Skeletal muscle tissue (tissue), 3 donors: ENCODE measurements at regions not wholly inside any gene's neighbourhood (a gene's known extent, or its start where the extent isn't known, plus 50 kb on each side); places are given as distances from the start of the nearest gene placed in this dataset.
A peak's percentile ranks its signal among the peaks of the same experiment; 100 is the strongest.

Experiments
- H3K27ac ChIP-seq: one replicate; pipeline ENCODE4 v1.7.0; 2013; ENCODE audit warnings: mild to moderate bottlenecking, low read depth, low read length, inconsistent platforms
- H3K27me3 ChIP-seq, 3 donors: one replicate each; pipeline ENCODE4 v1.7.0; 2013; ENCODE audit warnings: low read length in 3 of 3; ENCODE audit not compliant: control insufficient read depth in 3 of 3, insufficient read depth in 3 of 3
- H3K36me3 ChIP-seq, 3 donors: one replicate each; pipeline ENCODE4 v1.7.0; 2013; ENCODE audit warnings: low read length in 3 of 3; ENCODE audit not compliant: control insufficient read depth in 3 of 3, insufficient read depth in 3 of 3
- H3K4me1 ChIP-seq, 3 donors: one replicate each; pipeline ENCODE4 v1.7.0; 2013; ENCODE audit warnings: low read length in 3 of 3, mild to moderate bottlenecking in 3 of 3; ENCODE audit not compliant: control insufficient read depth in 3 of 3, insufficient read depth in 3 of 3
- H3K4me3 ChIP-seq, 3 donors: one replicate each; pipeline ENCODE4 v1.7.0; 2013; ENCODE audit warnings: low read length in 3 of 3
- H3K9ac ChIP-seq, 3 donors: one replicate each; pipeline ENCODE4 v1.7.0; 2013; ENCODE audit warnings: low read length in 3 of 3, mild to moderate bottlenecking in 3 of 3, moderate library complexity in 2 of 3, low read depth in 1 of 3
- H3K9me3 ChIP-seq, 3 donors: one replicate each; pipeline ENCODE4 v1.7.0; 2013; ENCODE audit warnings: low read length in 3 of 3; ENCODE audit not compliant: control insufficient read depth in 3 of 3
- donor health status: Osteomylitis.

- no peaks in the 10 kb centered on the region for H3K9me3 ChIP-seq
- no peaks in the 10 kb centered on the region for H3K36me3 ChIP-seq
These were observed 101.8 kb downstream of the SPRY2 start for GRCh38 chr13:80239116-80239515.

GRCh38 chr13:80237646-80238045, 103.3 kb downstream of the SPRY2 start:
- Histone ChIP-seq H3K27ac (no peak overlapping the region), H3K27me3 (no peaks in the 10 kb centered on the region), H3K4me1 (no peaks in the 10 kb centered on the region), H3K36me3 (no peaks in the 10 kb centered on the region), H3K9me3 (no peaks in the 10 kb centered on the region), H3K9ac (no peak overlapping the region), H3K4me3 (no peak overlapping the region)

More at GRCh38 chr13:80239116-80239515, 101.8 kb downstream of the SPRY2 start:
- Histone ChIP-seq H3K27me3 (no peaks in the 10 kb centered on the region), H3K4me3 (no peak overlapping the region), H3K9ac (no peak overlapping the region), H3K27ac (no peak overlapping the region), H3K4me1 (no peaks in the 10 kb centered on the region)

- no peak overlapping the region for H3K27ac ChIP-seq
These were observed 105.0 kb downstream of the SPRY2 start for GRCh38 chr13:80235967-80236302.

GRCh38 chr13:80235166-80235966, 105.6 kb downstream of the SPRY2 start:
- Histone ChIP-seq H3K27ac (no peak overlapping the region), H3K4me1 (no peaks in the 10 kb centered on the region), H3K36me3 (no peaks in the 10 kb centered on the region), H3K27me3 (no peaks in the 10 kb centered on the region), H3K9ac (peak overlapping the region in 1 of 3 donors; percentile 15), H3K9me3 (no peaks in the 10 kb centered on the region), H3K4me3 (peak overlapping the region in 2 of 3 donors; percentile 25 to 52)

More at GRCh38 chr13:80235967-80236302, 105.0 kb downstream of the SPRY2 start:
- Histone ChIP-seq H3K36me3 (no peaks in the 10 kb centered on the region), H3K9me3 (no peaks in the 10 kb centered on the region), H3K27me3 (no peaks in the 10 kb centered on the region), H3K4me1 (no peaks in the 10 kb centered on the region), H3K4me3 (peak overlapping the region in 2 of 3 donors; percentile 25 to 52), H3K9ac (no peak overlapping the region)

GRCh38 chr13:80227645-80228044, 113.3 kb downstream of the SPRY2 start:
- H3K4me1 ChIP-seq: no peaks in the 10 kb centered on the region
- no peak overlapping the region for H3K4me3 ChIP-seq
- H3K27me3 ChIP-seq: no peaks in the 10 kb centered on the region
- no peak overlapping the region for H3K27ac ChIP-seq
- H3K36me3 ChIP-seq: no peaks in the 10 kb centered on the region
- peaks cover 0 to 4% (median 0%) of the 10 kb centered on the region in 3 donors for H3K9me3 ChIP-seq
- H3K9ac ChIP-seq: no peak overlapping the region

GRCh38 chr13:80226645-80227044, 114.3 kb downstream of the SPRY2 start:
- no peaks in the 10 kb centered on the region for H3K27me3 ChIP-seq
- no peak overlapping the region for H3K27ac ChIP-seq
- no peaks in the 10 kb centered on the region for H3K4me1 ChIP-seq

GRCh38 chr13:80224468-80224867, 116.5 kb downstream of the SPRY2 start:
- Histone ChIP-seq H3K9me3 (peaks cover 0 to 4% (median 0%) of the 10 kb centered on the region in 3 donors), H3K27ac (no peak overlapping the region), H3K4me3 (no peak overlapping the region), H3K4me1 (no peaks in the 10 kb centered on the region), H3K36me3 (no peaks in the 10 kb centered on the region), H3K9ac (no peak overlapping the region), H3K27me3 (no peaks in the 10 kb centered on the region)

More at GRCh38 chr13:80226645-80227044, 114.3 kb downstream of the SPRY2 start:
- Histone ChIP-seq H3K9me3 (peaks cover 0 to 4% (median 0%) of the 10 kb centered on the region in 3 donors), H3K36me3 (no peaks in the 10 kb centered on the region), H3K4me3 (no peak overlapping the region), H3K9ac (no peak overlapping the region)

- H3K27ac ChIP-seq: no peak overlapping the region
- no peak overlapping the region for H3K4me3 ChIP-seq
- peaks cover 0 to under 1% (median 0%) of the 10 kb centered on the region in 3 donors for H3K9me3 ChIP-seq
- no peak overlapping the region for H3K9ac ChIP-seq
- H3K36me3 ChIP-seq: no peaks in the 10 kb centered on the region
- no peaks in the 10 kb centered on the region for H3K27me3 ChIP-seq
- H3K4me1 ChIP-seq: no peaks in the 10 kb centered on the region
These were observed 123.1 kb downstream of the SPRY2 start for GRCh38 chr13:80217614-80218456.

GRCh38 chr13:80215368-80215767, 125.6 kb downstream of the SPRY2 start:
- Histone ChIP-seq H3K36me3 (no peaks in the 10 kb centered on the region), H3K4me3 (no peak overlapping the region)

GRCh38 chr13:80214521-80214991, 126.4 kb downstream of the SPRY2 start:
- Histone ChIP-seq H3K9ac (no peak overlapping the region), H3K4me3 (no peak overlapping the region), H3K4me1 (no peaks in the 10 kb centered on the region), H3K9me3 (no peaks in the 10 kb centered on the region), H3K36me3 (no peaks in the 10 kb centered on the region), H3K27ac (no peak overlapping the region), H3K27me3 (no peaks in the 10 kb centered on the region)

More at GRCh38 chr13:80215368-80215767, 125.6 kb downstream of the SPRY2 start:
- Histone ChIP-seq H3K27ac (no peak overlapping the region), H3K9ac (no peak overlapping the region), H3K4me1 (no peaks in the 10 kb centered on the region), H3K9me3 (no peaks in the 10 kb centered on the region), H3K27me3 (no peaks in the 10 kb centered on the region)
